RPMI8226 (cell line): ENCODE measurements at regions not wholly inside any gene's neighbourhood (a gene's known extent, or its start where the extent isn't known, plus 50 kb on each side); places are given as distances from the start of the nearest gene placed in this dataset.

ENCODE experiments used
- DNase-seq: peaks from one replicate; pipeline ENCODE4 v3.0.0-alpha.2; 2015

GRCh38 chr14:57943541-57943940 lies 77.6 kb upstream of the SLC35F4 start:
- DNase-seq: peak; percentile 51

GRCh38 chr14:57943038-57943437 lies 77.1 kb upstream of the SLC35F4 start:
- peak; percentile 71 for DNase-seq

- peak; percentile 56 for DNase-seq
Observed at GRCh38 chr14:57939084-57939483, 73.2 kb upstream of the SLC35F4 start.

GRCh38 chr14:57938533-57938932 lies 72.6 kb upstream of the SLC35F4 start:
- DNase-seq: peak; percentile 81

GRCh38 chr14:57937676-57938075 lies 71.8 kb upstream of the SLC35F4 start:
- DNase-seq: no peak

GRCh38 chr14:57933349-57933748 lies 67.5 kb upstream of the SLC35F4 start:
- peak; percentile 58 for DNase-seq

- DNase-seq: no peak
Observed at GRCh38 chr14:57930241-57930975, 64.5 kb upstream of the SLC35F4 start.

GRCh38 chr14:57928732-57929131 lies 62.8 kb upstream of the SLC35F4 start:
- DNase-seq: no peak

- peak; percentile 84 for DNase-seq
Observed at GRCh38 chr14:57921377-57921776, 55.5 kb upstream of the SLC35F4 start.

- DNase-seq: peak; percentile 53
Observed at GRCh38 chr14:57918791-57919190, 52.9 kb upstream of the SLC35F4 start.
